SK-N-SH (cell line): ENCODE measurements at regions not wholly inside any gene's neighbourhood (a gene's known extent, or its start where the extent isn't known, plus 50 kb on each side); places are given as distances from the start of the nearest gene placed in this dataset.

Experiments used
- CTCF ChIA-PET: fragments of 300-600, 350-600 bp; formaldehyde crosslinking; extraction: SDS; loops from one replicate; lab custom pipeline; 2021; lab: Yijun Ruan, JAX
- POLR2A ChIA-PET: fragments of 350-600 bp; sonication (Branson Sonifier 250); formaldehyde crosslinking; extraction: SDS; loops from one replicate; lab custom pipeline; 2020; ENCODE audit warnings: antibody characterized with exemption, inconsistent platforms; lab: Yijun Ruan, JAX
- DNase-seq: peaks from one replicate; pipeline ENCODE4 v3.0.0; 2012
- H2AFZ ChIP-seq: fragments of 200-600 bp; sonication (generic); 2 replicates; pipeline ENCODE4 v1.8.1; 2016; ENCODE audit warnings: antibody characterized with exemption, mild to moderate bottlenecking, low read depth
- H3F3A ChIP-seq: fragments of 200-600 bp; sonication (generic); replicated peaks from 2 replicates; pipeline ENCODE3; 2016; ENCODE audit warnings: antibody characterized with exemption, mild to moderate bottlenecking; ENCODE audit not compliant: insufficient read depth
- H3K27ac ChIP-seq, 2 experiments: fragments of 200-500 bp in 1 of 2; fragments of 200-600 bp in 1 of 2; sonication (Bioruptor generic) in 1 of 2; sonication (generic), shearing (Covaris generic) in 1 of 2; 2 replicates each; pipeline versions ENCODE4 v1.5.1 to v1.6.1; 2014 to 2016; ENCODE audit warnings: low read depth in 2 of 2, inconsistent platforms in 1 of 2, low read length in 1 of 2, mild to moderate bottlenecking in 1 of 2, mixed read lengths in 1 of 2
- H3K27me3 ChIP-seq: fragments of 200-600 bp; sonication (generic), shearing (Covaris generic); 2 replicates; pipeline ENCODE4 v1.6.1; 2016; ENCODE audit warnings: mixed run types; ENCODE audit not compliant: insufficient read depth
- H3K36me3 ChIP-seq, 2 experiments: fragments of 200-500 bp in 1 of 2; fragments of 200-600 bp in 1 of 2; sonication (Bioruptor generic) in 1 of 2; sonication (generic) in 1 of 2; replicated peaks in 1 of 2; 2 replicates each; pipeline versions ENCODE3 to v1.5.1; 2014 to 2016; ENCODE audit warnings: low read length in 1 of 2, mild to moderate bottlenecking in 1 of 2; ENCODE audit not compliant: insufficient read depth in 2 of 2, control insufficient read depth in 1 of 2
- H3K4me1 ChIP-seq, 2 experiments: fragments of 200-500 bp in 1 of 2; fragments of 200-600 bp in 1 of 2; sonication (Bioruptor generic) in 1 of 2; sonication (generic), shearing (Covaris generic) in 1 of 2; 2 replicates each; pipeline versions ENCODE4 v1.5.1 to v1.6.1; 2014 to 2016; ENCODE audit warnings: low read depth in 1 of 2, low read length in 1 of 2, mixed run types in 1 of 2; ENCODE audit not compliant: insufficient read depth in 2 of 2, control insufficient read depth in 1 of 2
- H3K4me2 ChIP-seq: fragments of 200-600 bp; sonication (generic), shearing (Covaris generic); 2 replicates; pipeline ENCODE4 v1.6.1; 2017; ENCODE audit warnings: mixed run types
- H3K4me3 ChIP-seq, 2 experiments: fragments of 200-500 bp in 1 of 2; fragments of 200-600 bp in 1 of 2; sonication (Bioruptor generic) in 1 of 2; sonication (generic), shearing (Covaris generic) in 1 of 2; 2 replicates each; pipeline versions ENCODE4 v1.5.1 to v1.8.1; 2014 to 2016; ENCODE audit warnings: low read depth in 2 of 2, inconsistent platforms in 1 of 2, low read length in 1 of 2, mild to moderate bottlenecking in 1 of 2, mixed read lengths in 1 of 2, moderate library complexity in 1 of 2
- H3K79me2 ChIP-seq: fragments of 200-600 bp; sonication (generic); 2 replicates; pipeline ENCODE4 v1.8.1; 2017; ENCODE audit warnings: mild to moderate bottlenecking; ENCODE audit not compliant: insufficient read depth
- H3K9ac ChIP-seq: fragments of 200-600 bp; sonication (generic); 2 replicates; pipeline ENCODE4 v1.6.1; 2017; ENCODE audit warnings: mixed run types
- H3K9me2 ChIP-seq: fragments of 200-600 bp; sonication (generic); 2 replicates; pipeline ENCODE4 v1.6.1; 2017; ENCODE audit warnings: mixed run types
- H3K9me3 ChIP-seq: fragments of 200-600 bp; sonication (generic); 2 replicates; pipeline ENCODE4 v1.6.1; 2017; ENCODE audit warnings: mixed run types, mild to moderate bottlenecking, moderate library complexity
- H4K20me1 ChIP-seq: fragments of 200-600 bp; sonication (generic); 2 replicates; pipeline ENCODE4 v1.6.1; 2017; ENCODE audit warnings: mild to moderate bottlenecking, mixed run types; ENCODE audit not compliant: insufficient read depth
- CHD2 ChIP-seq: fragments of 150-350 bp; IDR thresholded peaks from 2 replicates; pipeline ENCODE4 v1.6.1; 2018; ENCODE audit warnings: low read length; ENCODE audit not compliant: partially characterized antibody
- CTCF ChIP-seq: fragments of 200-600 bp; sonication (generic); IDR thresholded peaks from 2 replicates; pipeline ENCODE4 v1.6.1; 2017; ENCODE audit warnings: antibody characterized with exemption, mild to moderate bottlenecking, moderate library complexity
- EP300 ChIP-seq, 2 experiments: IDR thresholded peaks; 2 replicates each; pipeline versions ENCODE4 v1.4.0 to v1.6.1; 2012; ENCODE audit warnings: borderline replicate concordance in 1 of 2, low read depth in 1 of 2, low read length in 1 of 2
- EZH2phosphoT487 ChIP-seq: fragments of 200-600 bp; sonication (generic); IDR thresholded peaks from 2 replicates; pipeline ENCODE4 v1.6.1; 2017; ENCODE audit warnings: low read depth, mixed run types, mild to moderate bottlenecking, antibody characterized with exemption, moderate library complexity, borderline replicate concordance
- FOSL2 ChIP-seq: IDR thresholded peaks from 2 replicates; pipeline ENCODE4 v1.4.0; 2012; ENCODE audit warnings: low read depth, mild to moderate bottlenecking, moderate library complexity, borderline replicate concordance
- FOXJ3 ChIP-seq: sonication (generic); formaldehyde crosslinking; IDR thresholded peaks from 2 replicates; pipeline ENCODE4 v1.5.1; 2020; ENCODE audit warnings: mild to moderate bottlenecking, missing genetic modification reagents
- GABPA ChIP-seq: IDR thresholded peaks from 2 replicates; pipeline ENCODE4 v1.4.0; 2012; ENCODE audit warnings: low read depth, mild to moderate bottlenecking
- NFIC ChIP-seq: IDR thresholded peaks from 2 replicates; pipeline ENCODE4 v1.4.0; 2012; ENCODE audit warnings: borderline replicate concordance
- RAD21 ChIP-seq: IDR thresholded peaks from 2 replicates; pipeline ENCODE4 v1.6.1; 2012; ENCODE audit warnings: mild to moderate bottlenecking, low read length
- RFX5 ChIP-seq: IDR thresholded peaks from 2 replicates; pipeline ENCODE4 v1.6.1; 2012; ENCODE audit warnings: mild to moderate bottlenecking, improper control_type of control experiment, low read length
- TAF1 ChIP-seq: IDR thresholded peaks from 2 replicates; pipeline ENCODE4 v1.6.1; 2012; ENCODE audit warnings: low read depth, mild to moderate bottlenecking, low read length, moderate library complexity, borderline replicate concordance
- WGBS: methylation state at CpG from one replicate; pipeline ENCODE4 v1.1.6; 2017; ENCODE audit warnings: low lambda C conversion rate; 5-methylcytosine and 5-hydroxymethylcytosine counted together
- TF ChIP-seq, protein P1 (sequence below): fragments of 150-350 bp; IDR thresholded peaks from 2 replicates; pipeline ENCODE4 v1.6.1; 2017; ENCODE audit warnings: antibody characterized with exemption, low read length, low read depth, borderline replicate concordance
- TF ChIP-seq, protein P2 (sequence below): IDR thresholded peaks from 2 replicates; pipeline ENCODE4 v1.6.1; 2012; ENCODE audit warnings: mild to moderate bottlenecking, low read depth, low read length, moderate library complexity
- TF ChIP-seq, protein P3 (sequence below): IDR thresholded peaks from 2 replicates; pipeline ENCODE4 v1.4.0; 2012; ENCODE audit warnings: low read depth, borderline replicate concordance

DNA sequence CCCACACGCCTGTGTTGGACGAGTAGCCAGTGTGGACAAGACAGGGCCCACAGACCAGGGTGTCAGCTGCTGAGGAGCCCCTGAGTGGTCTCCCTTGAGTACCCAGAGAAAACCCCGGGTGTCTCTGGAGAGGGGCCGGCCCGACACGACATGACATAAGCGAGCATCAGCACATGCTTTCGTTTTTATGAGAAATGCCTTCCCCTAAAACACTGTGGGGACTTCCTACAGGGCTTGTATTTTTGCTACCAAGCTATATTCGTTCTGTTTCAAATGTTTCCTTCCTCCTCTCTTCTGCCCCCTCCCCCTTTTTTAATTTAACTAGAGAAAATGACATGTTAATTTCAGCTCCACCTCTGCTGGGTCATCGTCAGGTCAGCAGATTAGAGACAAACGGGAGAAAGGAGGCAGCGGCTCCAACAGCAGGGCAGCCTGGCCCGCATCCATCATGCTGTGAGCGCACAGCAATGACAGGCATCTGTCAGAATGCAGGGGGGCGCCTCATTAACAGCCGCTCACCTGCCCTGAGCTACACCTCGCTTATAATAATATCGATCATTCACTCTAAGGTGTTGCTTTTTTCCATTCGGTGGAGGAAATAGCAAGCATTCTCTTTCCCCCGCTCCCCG, 286.2 kb downstream of the ZNF516 start:
- H3K4me1 ChIP-seq, result no peaks in the 10 kb centered on the region
- DNase-seq, result no peak
- no peaks in the 10 kb centered on the region for H3K9me2 ChIP-seq
- H3K9me3 ChIP-seq, result no peaks in the 10 kb centered on the region
- CTCF ChIA-PET, result interaction anchor here (0.9 kb wide), 1 partner anchor 8 kb away, joined by 3 read pairs; no protein-coding TSS in a partner anchor
- no peaks in the 10 kb centered on the region for H4K20me1 ChIP-seq
- no peak overlapping the region for H3K4me2 ChIP-seq
- TF ChIP-seq EP300 (IDR thresholded peaks at IDR 0.05; ENCODE audit: borderline replicate concordance in 1 of 2, low read depth in 1 of 2, low read length in 1 of 2) (no peak), RFX5 (no peak), CTCF (no peak), GABPA (no peak), RAD21 (no peak), FOXJ3 (CRISPR knock-in tag) (no peak), FOSL2 (no peak), NFIC (no peak), EZH2phosphoT487 (no peak), TAF1 (no peak), CHD2 (no peak)
- TF ChIP-seq, protein P1, sequence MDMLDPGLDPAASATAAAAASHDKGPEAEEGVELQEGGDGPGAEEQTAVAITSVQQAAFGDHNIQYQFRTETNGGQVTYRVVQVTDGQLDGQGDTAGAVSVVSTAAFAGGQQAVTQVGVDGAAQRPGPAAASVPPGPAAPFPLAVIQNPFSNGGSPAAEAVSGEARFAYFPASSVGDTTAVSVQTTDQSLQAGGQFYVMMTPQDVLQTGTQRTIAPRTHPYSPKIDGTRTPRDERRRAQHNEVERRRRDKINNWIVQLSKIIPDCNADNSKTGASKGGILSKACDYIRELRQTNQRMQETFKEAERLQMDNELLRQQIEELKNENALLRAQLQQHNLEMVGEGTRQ, result no peak
- TF ChIP-seq, protein P2, sequence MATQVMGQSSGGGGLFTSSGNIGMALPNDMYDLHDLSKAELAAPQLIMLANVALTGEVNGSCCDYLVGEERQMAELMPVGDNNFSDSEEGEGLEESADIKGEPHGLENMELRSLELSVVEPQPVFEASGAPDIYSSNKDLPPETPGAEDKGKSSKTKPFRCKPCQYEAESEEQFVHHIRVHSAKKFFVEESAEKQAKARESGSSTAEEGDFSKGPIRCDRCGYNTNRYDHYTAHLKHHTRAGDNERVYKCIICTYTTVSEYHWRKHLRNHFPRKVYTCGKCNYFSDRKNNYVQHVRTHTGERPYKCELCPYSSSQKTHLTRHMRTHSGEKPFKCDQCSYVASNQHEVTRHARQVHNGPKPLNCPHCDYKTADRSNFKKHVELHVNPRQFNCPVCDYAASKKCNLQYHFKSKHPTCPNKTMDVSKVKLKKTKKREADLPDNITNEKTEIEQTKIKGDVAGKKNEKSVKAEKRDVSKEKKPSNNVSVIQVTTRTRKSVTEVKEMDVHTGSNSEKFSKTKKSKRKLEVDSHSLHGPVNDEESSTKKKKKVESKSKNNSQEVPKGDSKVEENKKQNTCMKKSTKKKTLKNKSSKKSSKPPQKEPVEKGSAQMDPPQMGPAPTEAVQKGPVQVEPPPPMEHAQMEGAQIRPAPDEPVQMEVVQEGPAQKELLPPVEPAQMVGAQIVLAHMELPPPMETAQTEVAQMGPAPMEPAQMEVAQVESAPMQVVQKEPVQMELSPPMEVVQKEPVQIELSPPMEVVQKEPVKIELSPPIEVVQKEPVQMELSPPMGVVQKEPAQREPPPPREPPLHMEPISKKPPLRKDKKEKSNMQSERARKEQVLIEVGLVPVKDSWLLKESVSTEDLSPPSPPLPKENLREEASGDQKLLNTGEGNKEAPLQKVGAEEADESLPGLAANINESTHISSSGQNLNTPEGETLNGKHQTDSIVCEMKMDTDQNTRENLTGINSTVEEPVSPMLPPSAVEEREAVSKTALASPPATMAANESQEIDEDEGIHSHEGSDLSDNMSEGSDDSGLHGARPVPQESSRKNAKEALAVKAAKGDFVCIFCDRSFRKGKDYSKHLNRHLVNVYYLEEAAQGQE, result no peak
- TF ChIP-seq, protein P3, sequence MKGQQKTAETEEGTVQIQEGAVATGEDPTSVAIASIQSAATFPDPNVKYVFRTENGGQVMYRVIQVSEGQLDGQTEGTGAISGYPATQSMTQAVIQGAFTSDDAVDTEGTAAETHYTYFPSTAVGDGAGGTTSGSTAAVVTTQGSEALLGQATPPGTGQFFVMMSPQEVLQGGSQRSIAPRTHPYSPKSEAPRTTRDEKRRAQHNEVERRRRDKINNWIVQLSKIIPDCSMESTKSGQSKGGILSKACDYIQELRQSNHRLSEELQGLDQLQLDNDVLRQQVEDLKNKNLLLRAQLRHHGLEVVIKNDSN, result no peak
- no peak overlapping the region for H3K4me3 ChIP-seq
- 40% methylated on average over 21 of the region's 21 CpGs for WGBS
- POLR2A ChIA-PET, result no interaction called here
- no peak overlapping the region for H3K27ac ChIP-seq
- H3K9ac ChIP-seq, result no peak overlapping the region
- H2AFZ ChIP-seq, result no peak overlapping the region
- no peaks in the 10 kb centered on the region for H3K79me2 ChIP-seq
- no peaks in the 10 kb centered on the region for H3F3A ChIP-seq
- H3K36me3 ChIP-seq, result no peaks in the 10 kb centered on the region
- H3K27me3 ChIP-seq, result no peaks in the 10 kb centered on the region
